ENCODE measurements at regions not wholly inside any gene's neighbourhood (a gene's known extent, or its start where the extent isn't known, plus 50 kb on each side); places are given as distances from the start of the nearest gene placed in this dataset.

DNA sequence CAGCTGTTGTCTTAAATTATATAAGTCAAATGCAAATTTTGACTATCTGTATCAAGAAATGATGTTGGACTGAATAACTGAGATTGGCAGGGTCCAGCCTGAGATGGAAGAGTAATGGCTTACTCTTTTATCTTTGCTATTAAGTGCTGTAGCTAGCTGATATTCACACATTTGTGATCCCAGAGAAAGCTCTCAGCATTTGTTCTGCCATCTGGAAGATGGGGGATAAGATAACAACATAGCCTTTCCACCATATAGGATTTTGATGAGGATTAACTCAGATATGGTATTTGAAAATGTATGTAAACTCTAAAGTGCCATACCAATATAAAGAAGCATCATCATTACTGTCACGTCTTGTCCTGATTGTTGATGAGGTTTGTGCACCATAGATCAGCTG lies 1063.2 kb upstream of the TENM4 start (continued):
- TF ChIP-seq CREB5 (CRISPR knock-in tag; IDR thresholded peaks at IDR 0.05; ENCODE audit: low read depth) (no peak), OSR1 (CRISPR knock-in tag; IDR thresholded peaks at IDR 0.05) (no peak), RARB (CRISPR knock-in tag; IDR thresholded peaks at IDR 0.05) (no peak), ZNF565 (CRISPR knock-in tag; conservative IDR thresholded peaks at IDR 0.05; ENCODE audit: low read depth) (no peak)

DNA sequence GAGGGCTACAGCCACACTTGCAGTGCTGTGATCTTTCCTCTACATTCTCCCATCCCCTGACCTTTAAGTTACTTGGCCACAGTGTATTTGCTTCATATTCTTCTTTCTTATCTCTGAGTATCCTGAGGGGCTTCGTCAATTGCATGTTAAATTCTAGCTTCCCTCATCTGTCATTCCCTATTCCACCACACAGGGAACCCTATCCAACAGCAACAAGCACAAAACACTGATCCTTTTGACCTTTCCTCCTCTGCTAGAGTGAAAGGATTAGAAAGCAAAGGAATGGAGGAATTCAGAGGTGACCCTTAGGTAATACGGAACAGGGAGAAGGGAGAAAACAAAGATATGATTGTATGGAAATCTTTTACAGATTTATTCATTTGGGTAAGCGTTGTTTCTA lies 1061.7 kb upstream of the TENM4 start:
- TF ChIP-seq TOX (CRISPR knock-in tag; IDR thresholded peaks at IDR 0.05; ENCODE audit: borderline replicate concordance) (no peak), ZC3H10 (CRISPR knock-in tag; IDR thresholded peaks at IDR 0.05) (no peak), ZFP30 (CRISPR knock-in tag; IDR thresholded peaks at IDR 0.05) (no peak), ZNF8 (CRISPR knock-in tag; IDR thresholded peaks at IDR 0.05) (no peak), ESRRG (CRISPR knock-in tag; IDR thresholded peaks at IDR 0.05) (no peak), PPARA (CRISPR knock-in tag; IDR thresholded peaks at IDR 0.05; ENCODE audit: borderline replicate concordance) (no peak), SNAI2 (CRISPR knock-in tag; IDR thresholded peaks at IDR 0.05) (no peak), ARNTL (CRISPR knock-in tag; IDR thresholded peaks at IDR 0.05; ENCODE audit: borderline replicate concordance, low read depth) (no peak), GLIS3 (CRISPR knock-in tag; IDR thresholded peaks at IDR 0.05) (no peak), BACH2 (CRISPR knock-in tag; IDR thresholded peaks at IDR 0.05; ENCODE audit: borderline replicate concordance) (no peak), ZNF70 (CRISPR knock-in tag; IDR thresholded peaks at IDR 0.05) (no peak)
- TF ChIP-seq, protein P1, sequence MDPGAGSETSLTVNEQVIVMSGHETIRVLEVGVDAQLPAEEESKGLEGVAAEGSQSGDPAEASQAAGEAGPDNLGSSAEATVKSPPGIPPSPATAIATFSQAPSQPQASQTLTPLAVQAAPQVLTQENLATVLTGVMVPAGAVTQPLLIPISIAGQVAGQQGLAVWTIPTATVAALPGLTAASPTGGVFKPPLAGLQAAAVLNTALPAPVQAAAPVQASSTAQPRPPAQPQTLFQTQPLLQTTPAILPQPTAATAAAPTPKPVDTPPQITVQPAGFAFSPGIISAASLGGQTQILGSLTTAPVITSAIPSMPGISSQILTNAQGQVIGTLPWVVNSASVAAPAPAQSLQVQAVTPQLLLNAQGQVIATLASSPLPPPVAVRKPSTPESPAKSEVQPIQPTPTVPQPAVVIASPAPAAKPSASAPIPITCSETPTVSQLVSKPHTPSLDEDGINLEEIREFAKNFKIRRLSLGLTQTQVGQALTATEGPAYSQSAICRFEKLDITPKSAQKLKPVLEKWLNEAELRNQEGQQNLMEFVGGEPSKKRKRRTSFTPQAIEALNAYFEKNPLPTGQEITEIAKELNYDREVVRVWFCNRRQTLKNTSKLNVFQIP (CRISPR knock-in tag; IDR thresholded peaks at IDR 0.05; ENCODE audit: borderline replicate concordance, low read depth), result no peak
- no peak for ATAC-seq

- ATAC-seq, result no peak
- no peak for TF ChIP-seq ZNF70 (CRISPR knock-in tag; IDR thresholded peaks at IDR 0.05)
- TF ChIP-seq ZNF8 (CRISPR knock-in tag; IDR thresholded peaks at IDR 0.05), result no peak
- no peak for TF ChIP-seq TCF4 (CRISPR knock-in tag; IDR thresholded peaks at IDR 0.05; ENCODE audit: borderline replicate concordance)
- no peak for TF ChIP-seq CREB5 (CRISPR knock-in tag; IDR thresholded peaks at IDR 0.05; ENCODE audit: low read depth)
- TF ChIP-seq BACH2 (CRISPR knock-in tag; IDR thresholded peaks at IDR 0.05; ENCODE audit: borderline replicate concordance), result no peak
- TF ChIP-seq TOX (CRISPR knock-in tag; IDR thresholded peaks at IDR 0.05; ENCODE audit: borderline replicate concordance), result no peak
- TF ChIP-seq CSRNP3 (CRISPR knock-in tag; IDR thresholded peaks at IDR 0.05), result no peak
- TF ChIP-seq SNAI2 (CRISPR knock-in tag; IDR thresholded peaks at IDR 0.05), result no peak
- TF ChIP-seq ZNF565 (CRISPR knock-in tag; conservative IDR thresholded peaks at IDR 0.05; ENCODE audit: low read depth), result no peak
- no peak for TF ChIP-seq RARB (CRISPR knock-in tag; IDR thresholded peaks at IDR 0.05)
These were observed 1054.3 kb upstream of the TENM4 start for GRCh38 chr11:80495116-80495515.

- no peak for ATAC-seq
- no peak for TF ChIP-seq ARNTL (CRISPR knock-in tag; IDR thresholded peaks at IDR 0.05; ENCODE audit: borderline replicate concordance, low read depth)
- TF ChIP-seq BACH2 (CRISPR knock-in tag; IDR thresholded peaks at IDR 0.05; ENCODE audit: borderline replicate concordance), result no peak
- TF ChIP-seq, protein P1 (CRISPR knock-in tag; IDR thresholded peaks at IDR 0.05; ENCODE audit: borderline replicate concordance, low read depth), result no peak
- no peak for TF ChIP-seq ZFP3 (CRISPR knock-in tag; IDR thresholded peaks at IDR 0.05)
- no peak for TF ChIP-seq SNAI2 (CRISPR knock-in tag; IDR thresholded peaks at IDR 0.05)
- no peak for TF ChIP-seq CREB5 (CRISPR knock-in tag; IDR thresholded peaks at IDR 0.05; ENCODE audit: low read depth)
- TF ChIP-seq TOX (CRISPR knock-in tag; IDR thresholded peaks at IDR 0.05; ENCODE audit: borderline replicate concordance), result no peak
- no peak for TF ChIP-seq ZNF565 (CRISPR knock-in tag; conservative IDR thresholded peaks at IDR 0.05; ENCODE audit: low read depth)
- no peak for TF ChIP-seq GLIS3 (CRISPR knock-in tag; IDR thresholded peaks at IDR 0.05)
- no peak for TF ChIP-seq ISL1 (CRISPR knock-in tag; IDR thresholded peaks at IDR 0.05)
- TF ChIP-seq, protein P2, sequence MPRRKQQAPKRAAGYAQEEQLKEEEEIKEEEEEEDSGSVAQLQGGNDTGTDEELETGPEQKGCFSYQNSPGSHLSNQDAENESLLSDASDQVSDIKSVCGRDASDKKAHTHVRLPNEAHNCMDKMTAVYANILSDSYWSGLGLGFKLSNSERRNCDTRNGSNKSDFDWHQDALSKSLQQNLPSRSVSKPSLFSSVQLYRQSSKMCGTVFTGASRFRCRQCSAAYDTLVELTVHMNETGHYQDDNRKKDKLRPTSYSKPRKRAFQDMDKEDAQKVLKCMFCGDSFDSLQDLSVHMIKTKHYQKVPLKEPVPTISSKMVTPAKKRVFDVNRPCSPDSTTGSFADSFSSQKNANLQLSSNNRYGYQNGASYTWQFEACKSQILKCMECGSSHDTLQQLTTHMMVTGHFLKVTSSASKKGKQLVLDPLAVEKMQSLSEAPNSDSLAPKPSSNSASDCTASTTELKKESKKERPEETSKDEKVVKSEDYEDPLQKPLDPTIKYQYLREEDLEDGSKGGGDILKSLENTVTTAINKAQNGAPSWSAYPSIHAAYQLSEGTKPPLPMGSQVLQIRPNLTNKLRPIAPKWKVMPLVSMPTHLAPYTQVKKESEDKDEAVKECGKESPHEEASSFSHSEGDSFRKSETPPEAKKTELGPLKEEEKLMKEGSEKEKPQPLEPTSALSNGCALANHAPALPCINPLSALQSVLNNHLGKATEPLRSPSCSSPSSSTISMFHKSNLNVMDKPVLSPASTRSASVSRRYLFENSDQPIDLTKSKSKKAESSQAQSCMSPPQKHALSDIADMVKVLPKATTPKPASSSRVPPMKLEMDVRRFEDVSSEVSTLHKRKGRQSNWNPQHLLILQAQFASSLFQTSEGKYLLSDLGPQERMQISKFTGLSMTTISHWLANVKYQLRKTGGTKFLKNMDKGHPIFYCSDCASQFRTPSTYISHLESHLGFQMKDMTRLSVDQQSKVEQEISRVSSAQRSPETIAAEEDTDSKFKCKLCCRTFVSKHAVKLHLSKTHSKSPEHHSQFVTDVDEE (CRISPR knock-in tag; IDR thresholded peaks at IDR 0.05), result no peak
- no peak for TF ChIP-seq CSRNP3 (CRISPR knock-in tag; IDR thresholded peaks at IDR 0.05)
These were observed 1047.1 kb upstream of the TENM4 start for GRCh38 chr11:80487952-80488351.

Data from SK-N-SH treated with all-trans-retinoic acid at 6 μM for 48 hours (cell line).